ENCODE measurements at regions not wholly inside any gene's neighbourhood (a gene's known extent, or its start where the extent isn't known, plus 50 kb on each side); places are given as distances from the start of the nearest gene placed in this dataset.

GRCh38 chr12:25041006-25041741 is 92.3 kb upstream of the BCAT1 start:
- Histone ChIP-seq H3K79me2 (ENCODE audit: insufficient read depth, low read length) (no peaks in the 10 kb centered on the region), H4K20me1 (ENCODE audit: insufficient read depth, low read length) (no peaks in the 10 kb centered on the region), H2AFZ (ENCODE audit: low read depth, low read length) (peak overlapping the region; percentile 60), H3K36me3 (ENCODE audit: insufficient read depth, low read length) (no peaks in the 10 kb centered on the region), H3K9me3 (ENCODE audit: insufficient read depth, low read length, severe bottlenecking) (no peaks in the 10 kb centered on the region), H3K9ac (ENCODE audit: low read depth, low read length) (no peak overlapping the region), H3K4me3 (ENCODE audit: low read depth in 1 of 2, low read length in 2 of 2) (no peak overlapping the region), H3K27me3 (ENCODE audit: insufficient read depth, low read length, poor library complexity) (no peaks in the 10 kb centered on the region), H3K27ac (ENCODE audit: low read length) (no peak overlapping the region), H3K4me2 (ENCODE audit: insufficient read depth, low read length) (no peak overlapping the region), H3K4me1 (ENCODE audit: insufficient read depth, low read length) (0 out of 2 replicates have a peak, but pooled peaks cover 2% of the 10 kb centered on the region)
- no peak for TF ChIP-seq EZH2 (IDR thresholded peaks at IDR 0.05; ENCODE audit: borderline replicate concordance, low read depth, low read length, severe bottlenecking)
- TF ChIP-seq, protein P1, sequence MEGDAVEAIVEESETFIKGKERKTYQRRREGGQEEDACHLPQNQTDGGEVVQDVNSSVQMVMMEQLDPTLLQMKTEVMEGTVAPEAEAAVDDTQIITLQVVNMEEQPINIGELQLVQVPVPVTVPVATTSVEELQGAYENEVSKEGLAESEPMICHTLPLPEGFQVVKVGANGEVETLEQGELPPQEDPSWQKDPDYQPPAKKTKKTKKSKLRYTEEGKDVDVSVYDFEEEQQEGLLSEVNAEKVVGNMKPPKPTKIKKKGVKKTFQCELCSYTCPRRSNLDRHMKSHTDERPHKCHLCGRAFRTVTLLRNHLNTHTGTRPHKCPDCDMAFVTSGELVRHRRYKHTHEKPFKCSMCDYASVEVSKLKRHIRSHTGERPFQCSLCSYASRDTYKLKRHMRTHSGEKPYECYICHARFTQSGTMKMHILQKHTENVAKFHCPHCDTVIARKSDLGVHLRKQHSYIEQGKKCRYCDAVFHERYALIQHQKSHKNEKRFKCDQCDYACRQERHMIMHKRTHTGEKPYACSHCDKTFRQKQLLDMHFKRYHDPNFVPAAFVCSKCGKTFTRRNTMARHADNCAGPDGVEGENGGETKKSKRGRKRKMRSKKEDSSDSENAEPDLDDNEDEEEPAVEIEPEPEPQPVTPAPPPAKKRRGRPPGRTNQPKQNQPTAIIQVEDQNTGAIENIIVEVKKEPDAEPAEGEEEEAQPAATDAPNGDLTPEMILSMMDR (IDR thresholded peaks at IDR 0.05; ENCODE audit: borderline replicate concordance, extremely low read depth, low read length, poor library complexity, severe bottlenecking) = no peak
- DNase-seq = no peak
- ATAC-seq (ENCODE audit: insufficient read depth, low read depth) = no peak; the same call in 2 of the 3 replicates

- TF ChIP-seq, protein P1 (IDR thresholded peaks at IDR 0.05; ENCODE audit: borderline replicate concordance, extremely low read depth, low read length, poor library complexity, severe bottlenecking) = no peak
- no peak for TF ChIP-seq EZH2 (IDR thresholded peaks at IDR 0.05; ENCODE audit: borderline replicate concordance, low read depth, low read length, severe bottlenecking)
- no peak for ATAC-seq (ENCODE audit: insufficient read depth, low read depth)
These were observed 91.7 kb upstream of the BCAT1 start for GRCh38 chr12:25040593-25040992.

DNA sequence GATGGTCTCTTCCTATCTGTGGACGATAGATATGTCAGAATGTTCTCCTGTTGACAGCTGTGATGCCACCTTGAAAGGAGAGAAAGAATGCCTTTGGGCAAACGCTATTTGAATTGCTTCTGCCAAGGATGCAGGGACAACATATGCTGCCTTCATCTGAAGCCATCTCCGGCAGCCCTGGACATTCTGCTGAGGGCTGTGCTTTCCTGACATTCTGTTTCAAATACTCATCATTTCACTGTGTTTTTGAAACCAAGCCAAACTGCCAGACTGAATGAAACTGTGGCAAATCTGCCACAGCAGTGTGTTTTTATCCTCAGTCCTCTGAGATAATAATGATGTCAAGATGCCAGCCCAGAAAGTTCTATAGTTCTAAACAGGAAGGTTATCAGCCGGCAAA is 85.8 kb upstream of the BCAT1 start:
- H3K4me1 ChIP-seq (ENCODE audit: insufficient read depth, low read length) = no peaks in the 10 kb centered on the region
- no peak for TF ChIP-seq EZH2 (IDR thresholded peaks at IDR 0.05; ENCODE audit: borderline replicate concordance, low read depth, low read length, severe bottlenecking)
- TF ChIP-seq, protein P1 (IDR thresholded peaks at IDR 0.05; ENCODE audit: borderline replicate concordance, extremely low read depth, low read length, poor library complexity, severe bottlenecking) = no peak
- no peaks in the 10 kb centered on the region for H3K9me3 ChIP-seq (ENCODE audit: insufficient read depth, low read length, severe bottlenecking)
- H3K27ac ChIP-seq (ENCODE audit: low read length) = no peak overlapping the region
- no peak overlapping the region for H3K4me3 ChIP-seq (ENCODE audit: low read depth in 1 of 2, low read length in 2 of 2)
- H3K79me2 ChIP-seq (ENCODE audit: insufficient read depth, low read length) = no peaks in the 10 kb centered on the region
- H3K27me3 ChIP-seq (ENCODE audit: insufficient read depth, low read length, poor library complexity) = no peaks in the 10 kb centered on the region
- H3K4me2 ChIP-seq (ENCODE audit: insufficient read depth, low read length) = no peak overlapping the region
- H4K20me1 ChIP-seq (ENCODE audit: insufficient read depth, low read length) = no peaks in the 10 kb centered on the region
- DNase-seq (no peak), ATAC-seq (ENCODE audit: insufficient read depth, low read depth) (no peak)
- no peak overlapping the region for H3K9ac ChIP-seq (ENCODE audit: low read depth, low read length)
- no peak overlapping the region for H2AFZ ChIP-seq (ENCODE audit: low read depth, low read length)
- no peaks in the 10 kb centered on the region for H3K36me3 ChIP-seq (ENCODE audit: insufficient read depth, low read length)

More at GRCh38 chr12:25040593-25040992, 91.7 kb upstream of the BCAT1 start:
- no peak for DNase-seq
- Histone ChIP-seq H3K79me2 (ENCODE audit: insufficient read depth, low read length) (no peaks in the 10 kb centered on the region), H2AFZ (ENCODE audit: low read depth, low read length) (0 out of 2 replicates have a peak overlapping the region, but pooled peaks have one; percentile 60), H3K4me3 (ENCODE audit: low read depth in 1 of 2, low read length in 2 of 2) (no peak overlapping the region), H3K27ac (ENCODE audit: low read length) (no peak overlapping the region), H3K4me2 (ENCODE audit: insufficient read depth, low read length) (no peak overlapping the region), H4K20me1 (ENCODE audit: insufficient read depth, low read length) (no peaks in the 10 kb centered on the region), H3K9ac (ENCODE audit: low read depth, low read length) (no peak overlapping the region), H3K36me3 (ENCODE audit: insufficient read depth, low read length) (no peaks in the 10 kb centered on the region), H3K4me1 (ENCODE audit: insufficient read depth, low read length) (0 out of 2 replicates have a peak, but pooled peaks cover 2% of the 10 kb centered on the region), H3K9me3 (ENCODE audit: insufficient read depth, low read length, severe bottlenecking) (no peaks in the 10 kb centered on the region), H3K27me3 (ENCODE audit: insufficient read depth, low read length, poor library complexity) (no peaks in the 10 kb centered on the region)
